ENCODE measurements at regions not wholly inside any gene's neighbourhood (a gene's known extent, or its start where the extent isn't known, plus 50 kb on each side); places are given as distances from the start of the nearest gene placed in this dataset.

DNA sequence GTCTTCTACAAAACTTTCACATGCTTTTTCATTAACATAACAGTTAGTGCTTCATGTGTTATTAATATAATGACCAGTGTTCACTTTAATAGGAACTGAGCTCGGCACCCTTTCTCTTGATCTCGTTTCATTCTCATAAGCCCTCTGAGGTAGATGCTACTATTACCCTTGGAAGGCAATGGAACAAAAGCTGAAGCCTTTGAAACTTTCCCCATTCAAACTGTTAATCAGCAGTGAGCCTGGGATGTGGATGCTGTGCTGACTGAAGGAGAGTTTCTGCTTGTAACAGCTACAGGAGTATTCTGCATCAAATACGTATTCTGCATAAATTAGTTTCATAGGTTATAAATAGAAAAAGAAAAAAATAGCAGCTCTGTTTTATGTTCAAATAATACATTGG, 904.0 kb upstream of the CDH2 start:
- H3K36me3 Mint-ChIP-seq: no peaks in the 10 kb centered on the region
- no peak overlapping the region for H3K27ac Mint-ChIP-seq
- ATAC-seq (no peak), DNase-seq (ENCODE audit: low spot score in 2 of 2) (no peak)
- peaks cover 12 to 18% of the 10 kb centered on the region in 2 donors for H3K9me3 Mint-ChIP-seq

DNA sequence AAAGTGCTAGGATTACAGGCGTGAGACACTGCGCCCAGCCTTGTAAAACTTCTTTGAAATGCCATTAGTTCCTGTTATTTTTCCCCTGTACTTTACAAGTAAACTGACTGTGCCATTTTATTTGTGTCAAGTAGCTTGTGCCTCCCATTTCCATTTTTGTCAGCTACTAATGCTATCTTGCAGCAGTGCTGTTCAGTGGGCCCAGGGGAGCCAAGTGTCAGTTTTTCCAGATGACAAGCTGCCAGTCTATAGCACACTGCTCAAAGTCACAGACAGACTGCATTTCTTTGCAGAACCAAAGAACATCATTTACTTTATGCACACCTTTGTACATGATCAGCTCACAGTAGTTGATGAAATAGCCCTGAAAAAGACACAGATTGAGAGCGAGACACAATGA, 901.3 kb upstream of the CDH2 start:
- Mint-ChIP-seq H3K9me3 (peaks cover 12 to 18% of the 10 kb centered on the region in 2 donors), H3K36me3 (no peaks in the 10 kb centered on the region), H3K27ac (no peak overlapping the region)
- ATAC-seq: no peak
- no peak for DNase-seq (ENCODE audit: low spot score in 2 of 2)

DNA sequence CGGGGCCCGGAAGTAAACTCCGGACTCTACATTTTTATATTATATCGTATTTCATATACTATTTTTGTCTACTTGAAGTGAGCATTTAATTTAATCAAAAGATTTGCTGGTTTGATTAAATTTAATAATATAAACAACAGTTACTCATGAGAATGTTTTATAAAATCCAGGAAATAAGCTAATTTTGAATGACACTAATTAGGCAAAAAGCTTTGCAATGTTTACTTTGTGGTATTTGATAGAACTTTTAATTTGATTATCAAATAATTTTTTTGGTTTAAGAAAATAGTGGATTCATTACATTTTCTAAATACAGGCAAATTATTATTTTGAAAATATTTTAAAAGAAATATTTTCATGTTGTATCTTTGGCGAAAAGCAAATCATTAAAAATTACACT, 900.4 kb upstream of the CDH2 start:
- H3K27ac Mint-ChIP-seq: no peak overlapping the region
- H3K9me3 Mint-ChIP-seq: peaks cover 8 to 18% of the 10 kb centered on the region in 2 donors
- DNase-seq (ENCODE audit: low spot score in 2 of 2) (no peak), ATAC-seq (no peak)
- no peaks in the 10 kb centered on the region for H3K36me3 Mint-ChIP-seq

DNA sequence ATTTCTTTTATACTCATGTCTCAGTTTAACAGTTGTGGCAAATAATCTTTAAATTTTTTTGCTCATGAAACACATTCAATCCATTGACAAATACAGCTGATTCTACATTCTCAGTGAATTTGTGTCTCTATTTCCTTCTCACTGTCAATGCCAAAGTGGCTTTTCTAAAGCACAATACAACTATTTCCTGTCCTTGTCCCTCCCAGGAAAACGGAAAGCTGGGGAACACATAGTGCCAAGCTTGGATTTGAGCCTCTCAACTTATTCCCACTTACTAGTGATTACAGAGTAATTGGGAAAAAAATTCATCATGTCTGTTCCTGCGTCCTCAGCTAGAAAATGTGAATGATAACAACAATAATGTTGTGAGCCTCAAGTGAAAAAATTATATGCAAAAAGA, 899.7 kb upstream of the CDH2 start:
- Mint-ChIP-seq H3K36me3 (no peaks in the 10 kb centered on the region), H3K9me3 (peaks cover 8 to 21% of the 10 kb centered on the region in 2 donors), H3K27ac (no peak overlapping the region)
- ATAC-seq (no peak), DNase-seq (ENCODE audit: low spot score in 2 of 2) (no peak)

DNA sequence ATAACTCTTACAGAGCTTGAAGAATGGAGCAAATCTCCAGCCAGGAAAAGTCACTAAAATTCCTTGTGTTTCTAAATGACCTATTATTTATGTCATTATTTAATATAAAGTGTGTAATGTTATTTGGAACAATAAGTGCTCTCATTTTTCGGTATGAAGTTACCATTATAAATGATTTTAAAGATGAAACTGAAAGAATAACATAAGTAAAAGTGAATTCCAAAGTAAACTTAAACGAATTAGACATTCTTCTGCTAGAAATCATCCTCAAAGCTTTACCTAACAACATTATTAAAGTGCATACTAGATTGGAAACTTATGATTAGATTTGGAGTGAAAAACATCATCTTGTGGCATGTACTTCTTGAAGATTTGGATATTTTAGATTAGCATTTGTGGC, 897.2 kb upstream of the CDH2 start:
- ATAC-seq (no peak), DNase-seq (ENCODE audit: low spot score in 2 of 2) (no peak)
- H3K27ac Mint-ChIP-seq: no peak overlapping the region
- H3K9me3 Mint-ChIP-seq: peaks cover 12 to 22% of the 10 kb centered on the region in 2 donors
- no peaks in the 10 kb centered on the region for H3K36me3 Mint-ChIP-seq

DNA sequence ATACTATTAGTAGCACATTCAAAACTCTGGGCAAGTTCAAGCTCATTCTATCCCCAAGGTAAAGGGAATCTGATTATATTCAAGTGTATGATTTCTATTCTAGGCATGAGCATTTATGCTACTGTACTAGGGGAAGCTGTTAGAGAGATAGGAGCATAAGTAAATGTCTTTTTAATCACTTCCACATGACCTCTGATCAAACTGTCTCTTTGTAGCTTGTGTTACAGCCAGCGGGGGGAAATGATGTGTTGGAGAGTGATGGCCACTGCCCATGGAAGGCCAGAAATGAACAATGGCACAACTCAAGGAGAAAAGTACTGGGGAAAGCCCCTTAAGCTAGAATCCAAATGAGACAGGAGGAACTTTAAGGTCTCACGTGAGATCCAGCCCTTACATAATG, 894.9 kb upstream of the CDH2 start:
- ATAC-seq (no peak), DNase-seq (ENCODE audit: low spot score in 2 of 2) (no peak)
- no peak overlapping the region for H3K27ac Mint-ChIP-seq
- H3K9me3 Mint-ChIP-seq: peaks cover 7 to 28% of the 10 kb centered on the region in 2 donors
- H3K36me3 Mint-ChIP-seq: no peaks in the 10 kb centered on the region

DNA sequence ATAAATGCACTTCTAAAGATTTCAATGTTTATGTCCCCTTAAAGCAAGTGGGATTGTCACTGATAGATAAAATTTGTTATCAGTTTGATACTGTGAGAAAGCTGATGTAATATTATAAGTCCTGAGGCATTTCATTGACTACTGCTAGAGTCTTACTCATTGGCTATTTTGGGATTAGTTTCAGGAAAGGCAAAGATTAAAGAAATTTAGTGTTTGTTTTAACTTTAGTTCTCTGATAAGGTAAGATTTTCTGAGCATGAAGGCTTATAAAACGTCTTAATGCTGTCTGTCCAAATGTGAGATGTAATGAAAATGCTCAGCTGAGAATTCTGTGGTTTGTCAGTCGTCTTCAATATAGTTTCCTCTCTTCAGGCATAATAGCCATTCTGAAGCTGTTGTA, 886.4 kb upstream of the CDH2 start:
- peaks cover 21 to 47% of the 10 kb centered on the region in 2 donors for H3K9me3 Mint-ChIP-seq
- no peak for ATAC-seq
- peaks cover 0 to 5% of the 10 kb centered on the region in 2 donors for H3K36me3 Mint-ChIP-seq
- no peak overlapping the region for H3K27ac Mint-ChIP-seq
- DNase-seq (ENCODE audit: low spot score in 2 of 2): no peak

DNA sequence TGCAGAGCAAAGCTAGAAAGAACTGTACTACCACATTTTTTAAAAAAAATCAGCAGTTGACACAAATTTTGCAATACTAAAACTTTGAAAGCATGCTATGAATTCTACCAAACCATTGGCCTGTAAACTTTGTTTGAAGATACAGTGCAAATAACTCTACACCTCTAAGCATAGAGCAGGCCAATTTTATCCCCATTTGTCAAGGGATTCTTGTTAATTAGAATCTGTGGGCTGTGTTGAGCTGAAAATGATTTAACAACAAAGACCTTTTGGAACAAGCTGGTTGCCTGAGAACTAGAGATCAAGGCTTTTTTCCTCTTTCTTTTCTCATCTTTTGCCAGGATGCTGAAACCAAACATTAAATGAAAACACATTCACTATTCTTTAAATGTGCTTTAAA, 886.0 kb upstream of the CDH2 start:
- DNase-seq (ENCODE audit: low spot score in 2 of 2) (no peak), ATAC-seq (no peak)
- peaks cover 25 to 47% of the 10 kb centered on the region in 2 donors for H3K9me3 Mint-ChIP-seq
- H3K36me3 Mint-ChIP-seq: peaks cover 0 to 5% of the 10 kb centered on the region in 2 donors
- no peak overlapping the region for H3K27ac Mint-ChIP-seq

DNA sequence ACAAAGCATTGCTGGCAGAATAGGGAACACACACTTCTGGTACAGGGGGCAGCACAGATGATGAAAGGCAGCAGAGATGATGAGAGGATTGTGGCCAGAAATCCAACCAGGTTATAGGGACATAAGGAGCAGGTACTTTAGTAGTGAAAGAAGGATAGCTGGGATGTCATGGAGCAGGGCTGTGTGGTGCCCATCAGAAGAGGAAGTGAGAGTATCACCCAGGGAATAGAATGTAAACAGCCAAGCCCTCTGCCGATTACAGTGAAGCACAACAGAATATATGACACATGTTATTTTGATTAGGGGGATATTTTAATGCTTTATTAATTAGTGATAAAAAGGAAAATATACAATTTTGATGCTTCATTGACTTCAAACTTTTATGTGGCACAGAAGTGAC, 883.4 kb upstream of the CDH2 start:
- no peaks in the 10 kb centered on the region for H3K36me3 Mint-ChIP-seq
- peaks cover 25 to 41% of the 10 kb centered on the region in 2 donors for H3K9me3 Mint-ChIP-seq
- no peak overlapping the region for H3K27ac Mint-ChIP-seq
- no peak for DNase-seq (ENCODE audit: low spot score in 2 of 2)
- ATAC-seq: no peak

DNA sequence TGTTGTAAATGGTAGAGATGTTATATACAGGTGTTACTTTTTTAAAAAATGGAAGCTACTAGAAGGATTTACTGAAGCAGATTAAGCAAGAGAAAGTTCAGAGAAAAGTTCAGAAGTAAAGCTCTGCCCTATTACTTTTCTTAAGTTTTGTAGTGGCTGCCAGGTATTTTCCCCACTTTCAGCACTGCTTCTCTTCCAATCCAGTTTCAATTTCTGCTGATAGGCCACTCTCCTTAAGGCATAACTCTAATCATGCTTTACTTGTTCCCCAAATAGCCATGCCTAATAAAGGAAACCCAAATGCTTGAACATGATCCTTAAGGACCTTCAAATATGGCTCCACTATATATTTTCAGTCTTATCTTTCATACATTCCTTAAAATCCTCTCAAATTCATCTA, 880.8 kb upstream of the CDH2 start:
- peaks cover 26 to 32% of the 10 kb centered on the region in 2 donors for H3K9me3 Mint-ChIP-seq
- DNase-seq (ENCODE audit: low spot score in 2 of 2): no peak
- ATAC-seq: no peak
- H3K36me3 Mint-ChIP-seq: peaks cover 0 to under 1% of the 10 kb centered on the region in 2 donors
- H3K27ac Mint-ChIP-seq: no peak overlapping the region

DNA sequence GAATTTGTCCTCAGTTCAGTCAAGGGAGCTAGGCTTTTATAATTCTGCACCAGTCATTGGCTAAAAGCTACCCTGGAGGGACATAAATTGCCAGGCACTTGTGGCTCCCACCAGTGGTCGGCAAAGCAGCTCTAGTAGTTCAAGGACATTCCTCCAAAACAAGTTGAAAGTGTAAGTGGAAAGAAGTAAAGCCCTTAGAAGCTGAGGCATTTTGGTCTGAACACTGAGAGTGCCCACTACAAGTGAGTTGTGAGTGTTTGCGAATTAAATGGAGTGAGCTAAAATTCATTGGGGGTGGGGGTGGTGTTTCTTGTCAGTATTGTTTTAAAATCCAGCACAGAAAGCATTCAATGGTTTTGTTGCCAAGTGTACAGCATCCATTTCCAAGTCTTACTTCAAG, 879.9 kb upstream of the CDH2 start:
- no peak overlapping the region for H3K27ac Mint-ChIP-seq

DNA sequence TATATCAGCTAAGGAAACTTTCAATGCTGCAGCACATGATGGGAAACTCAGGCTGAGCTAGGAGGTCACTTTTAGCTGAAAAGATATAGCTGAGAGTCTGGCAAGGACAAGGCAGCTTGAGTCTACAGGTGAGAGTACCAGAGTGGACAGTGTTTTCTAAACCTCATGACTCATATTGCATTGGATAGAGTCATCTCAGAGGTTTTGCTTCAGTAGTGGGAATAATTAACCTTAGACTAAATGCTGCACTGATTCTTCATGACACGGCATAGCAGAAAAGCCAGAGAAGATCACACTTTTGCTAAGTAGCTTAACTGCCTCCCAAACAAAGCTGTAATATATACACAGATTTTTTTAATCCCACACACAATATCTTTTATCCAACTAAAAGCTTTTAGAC, 865.0 kb upstream of the CDH2 start:
- DNase-seq (ENCODE audit: low spot score in 2 of 2): no peak
- H3K27ac Mint-ChIP-seq: no peak overlapping the region
- peaks cover 25 to 31% of the 10 kb centered on the region in 2 donors for H3K9me3 Mint-ChIP-seq
- H3K36me3 Mint-ChIP-seq: no peaks in the 10 kb centered on the region
- no peak for ATAC-seq

More for the DNA sequence above, 879.9 kb upstream of the CDH2 start:
- H3K36me3 Mint-ChIP-seq: peaks cover 0 to 10% of the 10 kb centered on the region in 2 donors
- no peak for DNase-seq (ENCODE audit: low spot score in 2 of 2)
- H3K9me3 Mint-ChIP-seq: peaks cover 29 to 35% of the 10 kb centered on the region in 2 donors
- ATAC-seq: no peak

DNA sequence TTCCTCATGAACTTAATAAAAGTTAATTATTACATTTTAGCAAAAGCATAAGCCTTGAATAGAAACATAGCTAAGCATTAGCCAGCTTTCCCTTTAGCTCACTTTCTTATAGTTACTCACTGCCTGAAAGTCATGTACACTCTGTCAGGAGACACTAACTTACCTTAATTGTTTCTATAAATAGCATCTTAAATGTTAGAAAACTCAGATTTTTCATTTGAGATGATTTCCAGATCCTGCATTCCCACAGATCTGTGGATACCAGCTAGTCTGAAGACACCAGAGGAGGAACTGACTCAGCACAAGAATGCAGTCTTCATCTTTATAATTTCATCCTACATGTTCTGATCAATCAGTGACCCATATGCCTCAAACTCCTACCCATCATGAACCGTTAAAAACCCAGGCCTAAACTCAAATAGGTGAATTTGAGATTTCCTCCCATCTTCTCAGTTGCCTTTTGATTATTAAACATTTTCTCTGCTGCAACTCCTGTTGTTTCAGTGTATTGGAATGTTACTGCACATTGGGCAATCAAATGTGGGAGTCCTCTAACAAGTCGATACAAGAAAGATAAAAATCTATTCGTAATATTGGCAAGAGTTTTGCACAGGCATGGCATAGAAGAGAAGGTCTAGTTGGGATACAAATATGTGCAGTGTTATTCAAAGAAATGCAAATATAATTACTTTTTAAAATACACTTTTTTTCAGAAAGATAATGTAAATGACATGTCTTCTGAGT, 857.4 kb upstream of the CDH2 start:
- ATAC-seq: no peak
- Mint-ChIP-seq H3K9me3 (peaks cover 6 to 7% of the 10 kb centered on the region in 2 donors), H3K36me3 (no peaks in the 10 kb centered on the region), H3K27ac (no peak overlapping the region)
- DNase-seq (ENCODE audit: low spot score in 2 of 2): no peak

DNA sequence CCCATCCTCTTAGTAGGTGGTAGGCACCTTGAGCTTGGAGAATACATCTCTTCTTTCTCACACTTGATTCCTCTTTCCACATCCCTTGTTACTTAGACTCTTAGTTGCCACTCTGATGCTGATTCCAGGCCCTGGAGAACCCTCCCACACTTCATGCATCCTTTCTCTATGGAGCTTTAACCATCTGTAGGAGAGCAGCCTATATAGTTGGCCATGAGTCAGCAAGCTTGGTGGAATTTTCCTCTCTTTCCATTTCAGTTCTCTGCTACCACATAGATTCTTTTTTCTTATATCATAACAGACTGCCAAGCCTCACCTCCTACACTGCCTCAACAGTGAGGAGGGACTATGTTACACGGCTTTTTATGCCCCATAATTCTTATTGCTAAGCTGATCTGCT, 851.6 kb upstream of the CDH2 start:
- no peak for ATAC-seq
- Mint-ChIP-seq H3K9me3 (peaks cover 3 to 5% of the 10 kb centered on the region in 2 donors), H3K36me3 (no peaks in the 10 kb centered on the region), H3K27ac (no peak overlapping the region)
- no peak for DNase-seq (ENCODE audit: low spot score in 2 of 2)

DNA sequence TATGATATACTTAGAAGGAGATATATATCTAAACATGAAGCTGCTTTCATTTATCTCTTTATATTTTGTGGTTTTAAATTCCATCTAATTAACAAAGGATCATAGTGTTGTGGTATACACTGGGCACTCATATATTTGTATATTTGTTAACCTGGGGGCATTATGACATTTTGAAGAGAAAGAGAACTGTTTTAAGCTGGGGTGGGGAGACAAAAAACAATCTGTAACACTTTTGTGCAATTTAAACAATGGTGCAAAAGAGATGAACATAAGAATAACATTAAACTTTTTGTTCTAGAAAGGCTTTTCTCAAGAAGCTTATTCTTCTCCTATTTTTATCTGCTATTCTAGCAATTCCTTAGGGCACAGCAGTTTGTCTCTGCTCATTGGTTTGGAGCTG, 842.0 kb upstream of the CDH2 start:
- no peak overlapping the region for H3K27ac Mint-ChIP-seq
- ATAC-seq: no peak
- peaks cover 16 to 17% of the 10 kb centered on the region in 2 donors for H3K9me3 Mint-ChIP-seq
- H3K36me3 Mint-ChIP-seq: peaks cover 0 to 9% of the 10 kb centered on the region in 2 donors
- no peak for DNase-seq (ENCODE audit: low spot score in 2 of 2)

DNA sequence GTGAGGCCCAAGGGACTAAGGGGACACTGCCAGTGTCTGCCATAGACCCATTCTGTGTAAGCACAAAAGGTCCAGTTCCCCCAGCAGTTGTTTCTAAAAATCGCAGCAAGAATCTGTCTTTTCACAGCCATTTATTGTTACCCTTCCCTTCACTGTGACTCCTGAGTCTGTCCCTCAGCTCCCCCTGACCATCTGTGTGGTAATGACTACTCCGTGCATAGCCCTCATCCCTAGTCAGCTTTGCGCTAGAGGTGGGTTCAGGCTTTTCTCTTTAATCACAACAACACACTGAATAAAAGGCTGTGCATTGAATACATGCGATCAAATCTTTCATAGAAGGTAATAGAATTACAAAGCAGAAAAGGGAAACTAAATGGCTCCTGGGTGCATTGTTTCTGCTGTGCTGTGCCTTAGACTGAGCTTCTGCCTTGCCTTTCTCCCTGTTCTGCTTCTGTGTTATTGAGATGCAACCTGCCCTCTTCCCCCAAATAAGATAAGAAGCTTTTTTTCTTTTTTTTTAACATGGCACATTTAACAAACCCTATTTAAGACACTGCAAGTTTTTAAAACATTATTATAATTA, 836.0 kb upstream of the CDH2 start:
- no peak for DNase-seq (ENCODE audit: low spot score in 2 of 2)
- no peak overlapping the region for H3K27ac Mint-ChIP-seq
- ATAC-seq: no peak
- H3K9me3 Mint-ChIP-seq: peaks cover 5 to 10% of the 10 kb centered on the region in 2 donors
- no peaks in the 10 kb centered on the region for H3K36me3 Mint-ChIP-seq

DNA sequence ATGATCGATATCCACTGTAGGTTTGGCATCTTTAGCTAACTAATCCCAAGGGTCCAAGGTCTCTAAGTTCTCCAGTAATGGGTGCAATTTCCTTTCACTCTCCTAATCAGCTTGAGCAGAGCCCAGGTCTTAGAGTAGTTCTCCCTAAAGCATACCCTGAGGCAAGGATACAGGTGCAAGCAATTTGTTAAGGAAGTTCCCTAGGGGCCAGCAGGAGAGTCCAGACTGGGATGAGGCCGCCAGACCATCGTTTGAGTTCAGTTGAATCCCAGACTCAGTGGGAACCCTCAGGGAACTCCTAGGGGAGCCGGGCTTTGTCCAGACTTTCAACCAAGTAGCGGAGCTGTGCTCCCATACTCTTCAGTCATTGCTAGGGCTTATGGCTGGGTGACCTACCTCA, 835.4 kb upstream of the CDH2 start:
- H3K36me3 Mint-ChIP-seq: no peaks in the 10 kb centered on the region
- ATAC-seq (no peak), DNase-seq (ENCODE audit: low spot score in 2 of 2) (no peak)
- H3K27ac Mint-ChIP-seq: no peak overlapping the region
- H3K9me3 Mint-ChIP-seq: peaks cover 5 to 12% of the 10 kb centered on the region in 2 donors

DNA sequence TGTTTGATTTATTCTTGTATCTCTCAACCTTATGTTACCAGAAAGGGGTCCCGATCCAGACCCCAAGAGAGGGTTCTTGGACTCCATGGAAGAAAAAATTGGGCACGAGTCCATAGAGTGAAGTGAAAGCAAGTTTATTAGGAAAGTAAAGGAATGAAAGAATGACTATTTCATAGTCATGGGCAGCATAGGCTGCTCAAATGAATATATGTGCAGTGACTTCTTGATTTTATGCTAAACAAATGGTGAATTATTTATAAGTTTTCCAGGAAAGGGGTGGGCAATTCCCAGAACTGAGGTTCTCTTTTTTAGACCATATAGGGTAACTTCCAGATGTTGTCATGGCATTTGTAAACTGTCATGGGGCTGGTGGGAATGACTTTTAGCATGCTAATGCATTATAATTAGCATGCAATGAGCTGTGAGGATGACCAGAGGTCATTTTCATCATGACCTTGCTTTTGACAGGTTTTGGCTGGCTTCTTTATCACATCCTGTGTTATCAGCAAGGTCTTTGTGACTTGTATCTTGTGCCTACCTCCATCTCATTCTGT, 832.4 kb upstream of the CDH2 start:
- no peak for ATAC-seq
- Mint-ChIP-seq H3K9me3 (peaks cover 14 to 15% of the 10 kb centered on the region in 2 donors), H3K27ac (no peak overlapping the region), H3K36me3 (no peaks in the 10 kb centered on the region)
- DNase-seq (ENCODE audit: low spot score in 2 of 2): no peak
